ENCODE measurements at regions not wholly inside any gene's neighbourhood (a gene's known extent, or its start where the extent isn't known, plus 50 kb on each side); places are given as distances from the start of the nearest gene placed in this dataset.

DNA sequence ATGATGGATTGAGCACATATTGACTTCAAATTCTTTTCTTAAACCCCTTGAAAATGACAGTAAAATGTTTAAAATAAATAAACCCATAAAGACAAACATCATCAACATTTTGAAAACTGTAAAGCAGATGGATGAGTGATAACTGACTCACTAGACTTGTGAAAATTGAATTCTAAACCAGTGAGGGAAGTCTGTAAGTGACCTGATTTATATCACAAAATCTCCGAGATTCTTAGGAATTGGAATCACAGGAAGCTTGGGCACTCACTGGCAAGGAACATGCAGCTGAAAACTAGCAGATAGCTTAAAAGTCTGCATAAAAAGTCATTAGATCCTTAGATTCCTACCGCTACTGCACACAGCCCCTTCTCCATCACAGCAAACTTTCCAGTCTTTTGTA, 51.3 kb upstream of the TSC22D1 start:
- H3K9me3 ChIP-seq, result no peaks in the 10 kb centered on the region
- H3K27me3 ChIP-seq (ENCODE audit: insufficient read depth in 3 of 3, low read length in 2 of 3), result no peaks in the 10 kb centered on the region
- H3K4me3 ChIP-seq, result no peak overlapping the region
- H3K36me3 ChIP-seq (ENCODE audit: insufficient read depth in 1 of 2, low read depth in 1 of 2), result no peaks in the 10 kb centered on the region
- intact Hi-C loops (cut with DNase I), result no loop called here
- ATAC-seq (no peak), DNase-seq (no peak)
- no peaks in the 10 kb centered on the region for H3K4me1 ChIP-seq
- TF ChIP-seq, protein P1, sequence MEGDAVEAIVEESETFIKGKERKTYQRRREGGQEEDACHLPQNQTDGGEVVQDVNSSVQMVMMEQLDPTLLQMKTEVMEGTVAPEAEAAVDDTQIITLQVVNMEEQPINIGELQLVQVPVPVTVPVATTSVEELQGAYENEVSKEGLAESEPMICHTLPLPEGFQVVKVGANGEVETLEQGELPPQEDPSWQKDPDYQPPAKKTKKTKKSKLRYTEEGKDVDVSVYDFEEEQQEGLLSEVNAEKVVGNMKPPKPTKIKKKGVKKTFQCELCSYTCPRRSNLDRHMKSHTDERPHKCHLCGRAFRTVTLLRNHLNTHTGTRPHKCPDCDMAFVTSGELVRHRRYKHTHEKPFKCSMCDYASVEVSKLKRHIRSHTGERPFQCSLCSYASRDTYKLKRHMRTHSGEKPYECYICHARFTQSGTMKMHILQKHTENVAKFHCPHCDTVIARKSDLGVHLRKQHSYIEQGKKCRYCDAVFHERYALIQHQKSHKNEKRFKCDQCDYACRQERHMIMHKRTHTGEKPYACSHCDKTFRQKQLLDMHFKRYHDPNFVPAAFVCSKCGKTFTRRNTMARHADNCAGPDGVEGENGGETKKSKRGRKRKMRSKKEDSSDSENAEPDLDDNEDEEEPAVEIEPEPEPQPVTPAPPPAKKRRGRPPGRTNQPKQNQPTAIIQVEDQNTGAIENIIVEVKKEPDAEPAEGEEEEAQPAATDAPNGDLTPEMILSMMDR (IDR thresholded peaks at IDR 0.05), result no peak
- WGBS, 3 donors, result 88 to 92% (median 90%) methylated on average over 2 of the region's 2 CpGs
- no peak overlapping the region for H3K27ac ChIP-seq

DNA sequence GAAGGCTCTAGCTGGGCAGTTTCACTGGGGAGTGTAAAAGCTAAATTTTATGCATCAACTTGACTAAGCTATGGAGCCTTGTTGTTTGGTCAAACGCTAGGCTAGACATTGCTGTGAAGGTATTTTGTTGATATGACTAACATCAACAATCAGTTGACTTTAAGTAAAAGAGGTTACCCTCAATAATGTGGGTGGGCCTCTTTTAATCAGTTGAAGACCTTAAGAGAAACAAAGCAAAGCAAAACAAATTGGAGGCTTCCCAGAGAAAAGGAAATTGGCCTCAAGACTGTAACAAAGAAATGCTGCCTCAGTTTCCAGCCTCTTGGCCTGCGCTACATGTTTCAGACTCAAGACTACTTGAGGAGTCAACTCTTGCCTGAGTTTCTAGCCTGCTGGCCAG, 50.0 kb upstream of the TSC22D1 start:
- intact Hi-C loops (cut with DNase I), result no loop called here
- no peak for ATAC-seq
- DNase-seq, result no peak
- 96 to 98% (median 97%) methylated on average over 2 of the region's 2 CpGs for WGBS, 3 donors
- Histone ChIP-seq H3K27ac (no peak overlapping the region), H3K9me3 (no peaks in the 10 kb centered on the region), H3K4me3 (no peak overlapping the region), H3K27me3 (ENCODE audit: insufficient read depth in 3 of 3, low read length in 2 of 3) (no peaks in the 10 kb centered on the region), H3K36me3 (ENCODE audit: insufficient read depth in 1 of 2, low read depth in 1 of 2) (no peaks in the 10 kb centered on the region), H3K4me1 (no peaks in the 10 kb centered on the region)
- TF ChIP-seq, protein P1 (IDR thresholded peaks at IDR 0.05), result no peak
